Adrenal gland (tissue), 5 donors: ENCODE measurements at regions not wholly inside any gene's neighbourhood (a gene's known extent, or its start where the extent isn't known, plus 50 kb on each side); places are given as distances from the start of the nearest gene placed in this dataset.

Source experiments
- CTCF ChIP-seq, 6 experiments: fragments of 450-650 bp in 4 of 6; fragments of 200-600 bp in 2 of 6; sonication (generic) in 1 of 6; IDR thresholded peaks; 1 replicate in 5 of 6; 2 replicates in 1 of 6; pipeline versions ENCODE4 v1.5.1 to v1.8.0; 2016 to 2021; ENCODE audit warnings: antibody characterized with exemption in 6 of 6, mild to moderate bottlenecking in 2 of 6, moderate library complexity in 1 of 6
- POLR2A ChIP-seq, 2 donors: fragments of 450-650 bp; IDR thresholded peaks; one replicate each; pipeline ENCODE4 v1.6.1; 2017; ENCODE audit warnings: antibody characterized with exemption in 2 of 2, mild to moderate bottlenecking in 2 of 2, moderate library complexity in 1 of 2
- donor health status: DM: no; HTN: no; CAD: no.

GRCh38 chr5:172546196-172546595 is 91.9 kb upstream of the SH3PXD2B start:
- TF ChIP-seq CTCF (IDR thresholded peaks at IDR 0.05) (no peak), POLR2A (IDR thresholded peaks at IDR 0.05) (no peak)
